ENCODE measurements at regions not wholly inside any gene's neighbourhood (a gene's known extent, or its start where the extent isn't known, plus 50 kb on each side); places are given as distances from the start of the nearest gene placed in this dataset.

DNA sequence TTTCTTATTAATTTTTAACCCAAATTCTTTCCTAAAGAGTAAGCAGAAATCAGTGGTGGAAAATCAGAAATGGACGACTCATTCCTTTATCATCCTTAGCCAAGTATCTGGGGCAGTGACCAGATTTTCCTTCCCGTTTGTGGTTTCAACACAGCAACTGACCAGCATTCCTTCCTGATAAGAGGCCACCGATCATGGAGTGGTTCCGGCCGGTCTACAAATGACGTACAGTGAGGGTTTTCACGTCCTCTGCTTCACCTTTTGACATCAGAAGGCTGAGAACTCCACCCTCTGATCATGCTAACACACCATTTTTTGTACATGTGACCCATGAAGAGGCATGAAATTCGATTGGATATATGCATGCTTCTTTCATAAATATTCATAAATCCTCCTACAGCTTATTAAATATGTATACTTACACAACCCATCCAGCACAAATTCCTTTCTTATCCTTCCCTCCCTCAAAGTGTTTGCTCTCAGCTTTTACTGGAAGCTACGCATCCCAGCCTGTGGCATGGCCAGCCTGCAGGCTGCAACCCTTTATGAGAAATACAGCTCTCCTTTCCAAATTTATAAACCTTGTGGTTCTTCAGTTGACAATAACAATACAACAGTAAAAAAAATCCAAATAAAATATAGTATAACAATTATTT lies 173.0 kb upstream of the CASK start:
- BruUV-seq (replicated peaks), result no TSS peak
- DNase-seq (ENCODE audit: low spot score), result no peak
- no peaks in the 10 kb centered on the region for H3K4me1 ChIP-seq (ENCODE audit: insufficient read depth, low read length, poor library complexity, severe bottlenecking)
- POLR2A ChIA-PET (ENCODE audit: low non-redundant PET), result no interaction called here
- H3K4me3 ChIP-seq (ENCODE audit: low read depth, low read length, poor library complexity, severe bottlenecking), result no peak overlapping the region
- H3K27me3 ChIP-seq (replicated peaks; ENCODE audit: insufficient read depth, low read depth, low read length, poor library complexity), result no peaks in the 10 kb centered on the region
- no peaks in the 10 kb centered on the region for H3K9me3 ChIP-seq (ENCODE audit: low read depth, low read length, poor library complexity, severe bottlenecking)
- intact Hi-C loops (cut with micrococcal nuclease; ENCODE audit: unreplicated experiment), result no loop called here
- TF ChIP-seq, protein P1, sequence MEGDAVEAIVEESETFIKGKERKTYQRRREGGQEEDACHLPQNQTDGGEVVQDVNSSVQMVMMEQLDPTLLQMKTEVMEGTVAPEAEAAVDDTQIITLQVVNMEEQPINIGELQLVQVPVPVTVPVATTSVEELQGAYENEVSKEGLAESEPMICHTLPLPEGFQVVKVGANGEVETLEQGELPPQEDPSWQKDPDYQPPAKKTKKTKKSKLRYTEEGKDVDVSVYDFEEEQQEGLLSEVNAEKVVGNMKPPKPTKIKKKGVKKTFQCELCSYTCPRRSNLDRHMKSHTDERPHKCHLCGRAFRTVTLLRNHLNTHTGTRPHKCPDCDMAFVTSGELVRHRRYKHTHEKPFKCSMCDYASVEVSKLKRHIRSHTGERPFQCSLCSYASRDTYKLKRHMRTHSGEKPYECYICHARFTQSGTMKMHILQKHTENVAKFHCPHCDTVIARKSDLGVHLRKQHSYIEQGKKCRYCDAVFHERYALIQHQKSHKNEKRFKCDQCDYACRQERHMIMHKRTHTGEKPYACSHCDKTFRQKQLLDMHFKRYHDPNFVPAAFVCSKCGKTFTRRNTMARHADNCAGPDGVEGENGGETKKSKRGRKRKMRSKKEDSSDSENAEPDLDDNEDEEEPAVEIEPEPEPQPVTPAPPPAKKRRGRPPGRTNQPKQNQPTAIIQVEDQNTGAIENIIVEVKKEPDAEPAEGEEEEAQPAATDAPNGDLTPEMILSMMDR (conservative IDR thresholded peaks at IDR 0.05; ENCODE audit: low read depth, low read length), result no peak
- no peak for TF ChIP-seq EZH2 (IDR thresholded peaks at IDR 0.05; ENCODE audit: borderline replicate concordance, low read depth, low read length, poor library complexity, severe bottlenecking)
- no peaks in the 10 kb centered on the region for H3K36me3 ChIP-seq (ENCODE audit: insufficient read depth, low read length, poor library complexity, severe bottlenecking)
- H3K27ac ChIP-seq (ENCODE audit: low read depth, low read length, poor library complexity, severe bottlenecking), result no peak overlapping the region
- CTCF ChIA-PET, result no interaction called here

DNA sequence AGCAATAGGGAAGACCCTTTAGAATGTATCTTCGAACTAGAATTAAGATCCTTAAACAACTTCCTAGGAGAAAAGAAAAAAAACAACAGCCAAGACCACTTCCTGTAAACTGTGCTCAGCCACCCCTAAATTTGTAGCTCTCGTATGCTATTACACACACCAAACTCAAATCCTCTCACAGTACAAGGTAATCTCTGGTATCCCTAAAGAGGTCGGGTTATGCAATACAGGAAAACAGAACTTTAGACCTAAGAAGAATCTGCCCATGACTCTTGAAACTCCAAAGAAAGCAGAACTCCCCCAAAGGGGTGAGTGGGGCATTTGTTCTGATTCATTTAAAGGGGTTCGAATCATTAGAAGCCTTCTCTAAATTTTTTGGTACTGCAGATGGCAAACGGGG lies 170.9 kb upstream of the CASK start:
- no TSS peak for BruUV-seq (replicated peaks)
- Histone ChIP-seq H3K27ac (ENCODE audit: low read depth, low read length, poor library complexity, severe bottlenecking) (no peak overlapping the region), H3K4me3 (ENCODE audit: low read depth, low read length, poor library complexity, severe bottlenecking) (no peak overlapping the region), H3K4me1 (ENCODE audit: insufficient read depth, low read length, poor library complexity, severe bottlenecking) (no peaks in the 10 kb centered on the region), H3K9me3 (ENCODE audit: low read depth, low read length, poor library complexity, severe bottlenecking) (no peaks in the 10 kb centered on the region), H3K27me3 (replicated peaks; ENCODE audit: insufficient read depth, low read depth, low read length, poor library complexity) (no peaks in the 10 kb centered on the region), H3K36me3 (ENCODE audit: insufficient read depth, low read length, poor library complexity, severe bottlenecking) (no peaks in the 10 kb centered on the region)
- CTCF ChIA-PET, result no interaction called here
- intact Hi-C loops (cut with micrococcal nuclease; ENCODE audit: unreplicated experiment), result no loop called here
- DNase-seq (ENCODE audit: low spot score), result no peak
- no peak for TF ChIP-seq EZH2 (IDR thresholded peaks at IDR 0.05; ENCODE audit: borderline replicate concordance, low read depth, low read length, poor library complexity, severe bottlenecking)
- TF ChIP-seq, protein P1 (conservative IDR thresholded peaks at IDR 0.05; ENCODE audit: low read depth, low read length), result no peak
- POLR2A ChIA-PET (ENCODE audit: low non-redundant PET), result no interaction called here

DNA sequence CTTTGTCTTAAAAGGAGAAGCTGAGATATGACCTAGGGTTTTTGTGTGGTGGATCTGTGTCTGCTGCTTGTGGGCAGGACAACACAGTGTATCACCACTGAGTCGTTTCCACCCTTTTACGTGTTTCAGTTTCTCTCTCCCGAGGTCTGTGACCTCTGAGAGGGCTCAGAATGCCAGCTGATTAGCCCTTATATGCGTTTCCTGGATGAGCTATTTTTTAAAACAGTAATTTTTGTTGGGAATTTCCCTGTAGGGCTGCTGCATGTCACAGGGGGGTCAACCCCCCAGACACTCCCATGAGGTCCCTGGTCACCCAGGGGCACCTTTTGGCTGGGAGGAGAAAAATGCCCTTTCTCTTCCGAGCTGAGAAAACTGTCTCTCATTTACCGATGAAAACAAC lies 170.4 kb upstream of the CASK start:
- no peaks in the 10 kb centered on the region for H3K36me3 ChIP-seq (ENCODE audit: insufficient read depth, low read length, poor library complexity, severe bottlenecking)
- no peak overlapping the region for H3K4me3 ChIP-seq (ENCODE audit: low read depth, low read length, poor library complexity, severe bottlenecking)
- no peaks in the 10 kb centered on the region for H3K4me1 ChIP-seq (ENCODE audit: insufficient read depth, low read length, poor library complexity, severe bottlenecking)
- no peaks in the 10 kb centered on the region for H3K27me3 ChIP-seq (replicated peaks; ENCODE audit: insufficient read depth, low read depth, low read length, poor library complexity)
- no TSS peak for BruUV-seq (replicated peaks)
- H3K9me3 ChIP-seq (ENCODE audit: low read depth, low read length, poor library complexity, severe bottlenecking), result no peaks in the 10 kb centered on the region
- H3K27ac ChIP-seq (ENCODE audit: low read depth, low read length, poor library complexity, severe bottlenecking), result no peak overlapping the region
- intact Hi-C loops (cut with micrococcal nuclease; ENCODE audit: unreplicated experiment), result no loop called here
- DNase-seq (ENCODE audit: low spot score), result no peak
- ChIA-PET CTCF (no interaction called here), POLR2A (ENCODE audit: low non-redundant PET) (no interaction called here)
- TF ChIP-seq, protein P1 (conservative IDR thresholded peaks at IDR 0.05; ENCODE audit: low read depth, low read length), result no peak
- no peak for TF ChIP-seq EZH2 (IDR thresholded peaks at IDR 0.05; ENCODE audit: borderline replicate concordance, low read depth, low read length, poor library complexity, severe bottlenecking)

All from A673 (cell line).